GM21737 (cell line): ENCODE measurements at regions not wholly inside any gene's neighbourhood (a gene's known extent, or its start where the extent isn't known, plus 50 kb on each side); places are given as distances from the start of the nearest gene placed in this dataset.
"Not testable (repeated sequence)": the region's sequence is repeated elsewhere in the genome, so short reads cannot be mapped to it uniquely, and the experiment has no call there.

Experiments used
- ATAC-seq: cut with Tn5 transposase; IDR thresholded peaks from one replicate; pipeline ENCODE4 v1.9.1; 2021; ENCODE audit warnings: mild to moderate bottlenecking, moderate library complexity; ENCODE audit not compliant: unreplicated experiment

DNA sequence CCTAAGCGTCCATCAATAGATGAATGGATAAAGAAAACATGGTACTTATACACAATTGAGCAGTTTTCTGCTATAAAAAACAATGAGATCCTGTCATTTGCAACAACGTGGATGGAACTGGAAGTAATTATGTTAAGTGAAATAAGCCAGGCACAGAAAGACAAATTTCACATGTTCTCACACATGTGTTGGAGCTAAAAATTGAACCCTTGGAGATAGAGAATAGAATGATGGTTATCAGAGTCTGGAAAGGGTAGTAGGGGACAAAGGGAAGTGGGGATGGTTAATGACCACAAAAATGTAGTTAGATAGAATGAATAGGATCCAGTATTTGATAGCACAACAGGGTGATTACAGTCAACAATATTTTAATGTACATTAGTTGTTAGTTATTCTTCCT, 1033.5 kb downstream of the HACE1 start:
- no peak for ATAC-seq

- ATAC-seq = no peak
Measured at GRCh38 chr6:103820148-103820547, 1039.6 kb downstream of the HACE1 start.

DNA sequence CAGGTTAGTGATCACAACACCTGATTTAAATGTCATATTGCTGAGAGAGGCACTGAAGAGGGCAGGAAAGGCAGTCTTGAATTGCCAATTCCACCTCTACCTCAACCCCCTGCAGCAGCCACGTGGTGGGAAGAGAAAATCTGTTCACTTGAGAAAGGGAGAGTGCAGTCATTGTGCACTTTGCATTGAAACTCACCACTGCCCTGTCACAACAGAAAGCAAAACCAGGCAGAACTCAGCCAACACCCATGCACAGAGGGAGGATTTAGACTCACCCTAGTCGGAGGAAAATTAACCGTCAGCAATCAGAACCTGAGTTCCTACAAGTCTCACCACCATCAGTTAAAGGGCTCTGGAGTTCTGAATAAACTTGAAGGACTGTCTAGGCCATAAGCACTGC, 1040.2 kb downstream of the HACE1 start:
- ATAC-seq = no peak

GRCh38 chr6:103812970-103813369, 1046.7 kb downstream of the HACE1 start:
- no peak for ATAC-seq

DNA sequence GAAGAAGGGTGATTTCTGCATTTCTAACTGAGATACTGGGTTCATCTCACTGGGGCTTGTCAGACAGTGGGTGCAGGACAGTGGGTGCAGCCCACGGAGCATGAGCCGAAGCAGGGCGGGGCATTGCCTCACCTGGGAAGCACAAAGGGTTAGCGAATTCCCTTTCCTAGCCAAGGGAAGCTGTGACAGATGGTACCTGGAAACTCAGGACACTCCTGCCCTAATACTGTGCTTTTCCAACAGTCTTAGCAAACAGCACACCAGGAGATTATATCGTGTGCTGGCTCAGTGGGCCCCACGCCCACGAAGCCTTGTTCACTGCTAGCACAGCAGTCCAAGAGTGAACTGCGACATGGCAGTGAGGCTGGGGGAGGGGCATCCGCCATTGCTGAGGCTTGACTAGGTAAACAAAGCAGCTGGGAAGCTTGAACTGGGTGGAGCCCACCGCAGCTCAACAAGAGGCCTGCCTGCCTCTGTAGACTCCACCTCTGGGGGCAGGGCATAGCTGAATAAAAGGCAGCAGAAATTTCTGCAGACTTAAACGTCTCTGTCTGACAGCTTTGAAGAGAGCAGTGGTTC, 1057.7 kb downstream of the HACE1 start:
- not testable (repeated sequence) for ATAC-seq

DNA sequence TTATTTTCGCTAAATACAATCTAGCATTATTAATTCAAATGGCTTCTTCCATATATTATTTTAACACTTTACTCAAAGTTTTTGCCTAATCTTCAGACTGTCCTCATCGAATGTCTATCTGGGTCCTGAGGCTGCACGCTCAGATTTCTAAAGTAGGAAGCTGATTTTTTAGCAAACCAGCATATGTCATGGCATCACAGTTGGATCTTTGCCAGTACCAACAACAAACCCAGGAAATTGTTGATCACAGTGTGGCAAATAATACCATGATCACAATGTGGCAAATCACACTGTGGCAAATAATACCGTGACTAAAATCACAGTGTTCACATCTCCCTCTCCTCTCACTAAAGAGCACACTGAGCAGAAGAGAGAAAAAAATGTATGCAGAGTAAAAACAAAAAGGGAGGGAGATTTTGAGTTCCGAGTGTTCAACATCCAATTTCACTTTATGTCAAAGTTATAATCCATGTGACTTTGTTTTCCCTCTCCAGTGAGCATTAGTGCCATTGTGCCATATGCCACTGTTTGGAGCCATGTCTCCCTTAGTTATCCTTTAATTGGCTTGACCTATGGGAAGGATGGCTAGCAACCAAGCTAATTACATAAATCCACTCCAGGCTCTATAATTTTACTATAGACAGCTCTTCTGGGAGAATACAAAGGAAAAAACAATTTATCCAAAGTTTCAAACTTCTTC, 1059.6 kb downstream of the HACE1 start:
- no peak for ATAC-seq

DNA sequence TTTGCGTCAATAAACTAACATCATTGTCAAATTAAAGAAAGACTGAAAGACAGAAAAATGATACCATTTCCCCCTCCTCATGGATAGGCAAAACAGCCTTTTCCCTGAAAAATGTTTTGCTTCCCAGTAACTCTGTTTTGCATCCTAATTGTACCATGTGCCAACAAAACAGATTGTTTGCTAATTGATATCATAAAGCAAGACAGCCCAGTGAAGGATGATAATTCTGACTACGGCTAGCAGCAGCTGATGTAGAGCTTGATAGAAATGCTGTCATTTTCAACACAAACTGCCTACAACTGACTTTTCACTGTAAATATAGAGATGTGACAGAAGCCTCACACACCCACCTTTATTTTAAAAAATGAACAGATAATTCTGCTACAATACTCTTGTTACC, 1061.6 kb downstream of the HACE1 start:
- no peak for ATAC-seq

- no peak for ATAC-seq
Measured at GRCh38 chr6:103797738-103798137, 1062.0 kb downstream of the HACE1 start.

DNA sequence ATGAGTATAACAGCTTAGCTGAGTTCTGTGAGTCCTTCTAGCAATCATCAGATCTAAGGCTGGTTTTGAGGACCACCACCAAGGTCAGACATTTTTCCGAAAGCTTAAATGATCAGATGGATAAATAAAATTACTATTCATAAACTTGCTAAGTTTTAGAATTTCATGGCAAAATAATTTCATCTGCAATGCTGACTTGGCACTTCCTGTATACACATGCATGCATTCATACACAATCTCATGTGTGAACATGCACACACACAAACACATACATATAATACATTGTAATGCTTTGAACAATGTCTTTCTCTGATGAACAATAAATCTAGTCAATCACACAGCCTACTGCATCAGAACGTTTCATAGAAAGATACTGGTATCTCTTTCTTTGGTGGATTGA, 1068.3 kb downstream of the HACE1 start:
- no peak for ATAC-seq

GRCh38 chr6:103784117-103784516, 1075.6 kb downstream of the HACE1 start:
- ATAC-seq = no peak

- ATAC-seq = no peak
Measured at GRCh38 chr6:103783329-103783728, 1076.4 kb downstream of the HACE1 start.

- no peak for ATAC-seq
Measured at GRCh38 chr6:103769431-103769830, 1090.3 kb downstream of the HACE1 start.

DNA sequence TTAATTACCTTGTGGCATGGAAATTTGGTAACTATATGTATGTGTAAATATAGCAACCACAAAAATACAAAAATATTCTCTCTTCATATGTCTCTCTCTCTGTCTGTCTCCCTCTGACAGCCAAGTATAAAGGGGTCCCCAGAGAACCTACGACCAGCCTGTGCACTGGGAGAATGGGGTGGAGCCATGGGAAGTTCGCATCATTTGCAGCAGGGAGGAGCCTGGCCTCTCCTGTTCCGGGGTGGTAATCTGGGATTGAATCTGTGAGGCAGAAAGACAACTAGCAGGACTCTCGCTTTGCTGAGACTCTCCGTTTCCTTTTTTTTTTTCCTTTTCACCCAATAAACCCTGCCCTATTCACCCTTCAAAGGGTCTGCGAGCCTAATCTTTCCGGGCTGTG, 1109.1 kb downstream of the HACE1 start:
- ATAC-seq = no peak

- ATAC-seq = no peak
Measured at GRCh38 chr6:103734016-103734415, 1125.7 kb downstream of the HACE1 start.

DNA sequence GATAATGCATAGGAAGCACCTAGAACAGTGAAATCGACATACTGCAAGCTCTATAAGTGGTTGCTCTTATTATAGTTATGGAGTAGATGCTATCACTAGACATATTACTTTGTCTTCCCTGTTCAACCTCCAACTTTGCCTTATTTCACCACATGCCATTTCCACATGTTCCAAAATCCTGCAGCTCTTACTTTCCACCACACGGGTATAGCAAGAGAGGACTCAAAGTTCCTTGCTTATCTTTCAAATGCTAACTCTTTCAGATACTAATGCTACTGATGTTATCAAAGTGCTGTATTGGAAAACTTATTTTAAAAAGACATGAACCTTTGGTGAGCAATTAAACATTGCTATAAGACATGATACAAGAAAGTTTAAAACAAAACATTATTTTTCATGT, 1130.1 kb downstream of the HACE1 start:
- no peak for ATAC-seq

- ATAC-seq = no peak
Measured at GRCh38 chr6:103723438-103724322, 1136.0 kb downstream of the HACE1 start.

DNA sequence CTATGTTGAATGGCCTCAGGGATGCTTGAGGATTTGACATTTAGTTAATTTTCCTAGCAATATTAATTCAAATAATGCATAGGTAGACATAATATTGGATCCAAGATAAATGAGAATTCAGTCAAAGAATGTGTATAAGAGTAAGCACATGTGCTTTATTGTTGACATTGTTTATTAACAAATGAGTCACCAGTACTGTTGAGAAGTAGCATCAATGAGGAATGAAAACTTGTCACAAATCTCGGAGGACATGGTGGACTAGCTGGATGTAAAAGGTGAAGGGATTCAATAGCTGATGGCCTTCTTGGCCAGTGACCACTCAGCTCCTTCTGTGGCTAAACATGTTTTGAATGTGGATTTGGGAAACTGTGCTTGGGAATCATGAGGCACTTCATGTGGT, 1137.0 kb downstream of the HACE1 start:
- ATAC-seq = no peak

DNA sequence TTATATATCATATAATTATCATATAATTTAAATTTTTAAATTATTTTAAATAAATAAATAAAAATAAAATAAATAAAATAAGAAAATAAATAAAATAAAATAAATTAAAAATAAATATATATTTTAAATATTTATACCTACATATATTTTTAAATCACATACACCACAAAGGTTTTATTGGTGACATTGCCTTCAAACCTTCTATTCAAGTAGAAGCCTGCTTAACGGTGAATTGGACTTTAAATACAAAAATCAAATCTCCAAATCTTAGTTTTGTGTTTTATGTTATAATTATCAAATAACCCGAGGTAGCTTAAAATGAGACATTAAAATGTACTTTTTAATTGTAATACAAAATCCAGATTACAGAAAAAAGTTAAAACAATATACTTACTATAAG, 1137.8 kb downstream of the HACE1 start:
- no peak for ATAC-seq

DNA sequence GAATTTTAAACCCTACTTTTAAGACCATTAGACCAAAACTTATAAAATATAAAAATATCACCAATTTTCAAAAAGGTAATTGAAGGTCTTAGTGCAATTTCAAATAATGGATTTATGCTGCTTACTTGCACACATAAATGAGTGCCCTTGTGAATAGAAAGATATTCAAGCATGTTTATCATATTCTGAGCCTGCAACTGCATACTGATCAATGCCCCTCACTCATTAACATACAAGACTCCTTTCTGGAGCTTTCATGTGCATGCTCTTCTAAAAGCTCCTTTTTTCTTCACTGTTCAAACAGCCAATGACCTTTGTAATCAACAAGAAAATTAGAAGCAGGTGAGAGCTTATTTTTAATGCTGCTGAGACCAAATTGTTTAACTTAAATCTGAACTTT, 1139.3 kb downstream of the HACE1 start:
- ATAC-seq = no peak

DNA sequence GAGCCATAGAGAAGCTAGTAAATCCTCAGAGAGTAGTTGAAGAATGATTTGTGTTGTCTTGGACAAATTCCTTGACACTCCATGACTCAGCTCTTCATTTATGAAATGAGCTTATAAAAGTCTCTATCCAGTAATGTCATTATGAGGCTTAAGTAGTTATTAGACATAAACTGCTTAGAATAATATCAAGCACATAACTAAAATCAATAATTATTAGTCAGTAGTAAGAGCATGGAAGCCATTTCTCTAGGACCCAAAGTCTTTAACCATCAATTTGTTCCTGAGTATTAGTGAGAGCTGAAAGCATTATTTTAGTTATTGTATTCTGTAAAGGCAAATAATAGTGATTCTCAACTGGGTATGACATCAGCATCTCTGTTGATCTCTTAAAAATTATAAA, 1140.2 kb downstream of the HACE1 start:
- no peak for ATAC-seq

DNA sequence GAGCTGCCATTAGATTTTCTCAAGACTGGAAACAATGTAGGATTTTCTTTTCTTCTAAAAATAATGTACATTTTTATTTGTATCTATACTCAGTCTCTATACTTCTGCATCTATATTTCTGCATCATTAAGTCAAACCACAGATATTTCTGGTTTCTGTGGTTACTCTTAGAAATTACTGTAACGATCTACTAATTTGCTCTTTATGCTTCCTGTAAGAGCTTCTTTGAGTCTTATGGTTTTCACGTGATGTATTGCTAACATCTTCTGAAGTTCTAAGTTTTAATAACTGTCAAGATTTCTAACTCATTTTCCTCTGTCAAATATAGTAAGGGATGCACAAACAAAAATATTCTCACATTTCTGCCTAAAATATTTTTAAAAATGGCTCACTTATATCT, 1144.5 kb downstream of the HACE1 start:
- no peak for ATAC-seq

- ATAC-seq = not testable (repeated sequence)
Measured at GRCh38 chr6:103709236-103709635, 1150.5 kb downstream of the HACE1 start.
